GM19099 (cell line): ENCODE measurements at regions not wholly inside any gene's neighbourhood (a gene's known extent, or its start where the extent isn't known, plus 50 kb on each side); places are given as distances from the start of the nearest gene placed in this dataset.
A peak's percentile ranks its signal among the peaks of the same experiment; 100 is the strongest.

Source experiments
- POLR2A ChIP-seq: IDR thresholded peaks from 3 replicates; pipeline ENCODE4 v1.6.1; 2011; ENCODE audit warnings: low read depth; ENCODE audit not compliant: insufficient read length; ENCODE audit errors: extremely low read depth

GRCh38 chr18:10025711-10026670 lies 112.2 kb downstream of the VAPA start:
- no peak for TF ChIP-seq POLR2A

GRCh38 chr18:10027031-10027430 lies 113.2 kb downstream of the VAPA start:
- no peak for TF ChIP-seq POLR2A

- TF ChIP-seq POLR2A: no peak
Measured at GRCh38 chr18:10027461-10027860, 113.6 kb downstream of the VAPA start.

- TF ChIP-seq POLR2A: no peak
Measured at GRCh38 chr18:10029711-10030110, 115.9 kb downstream of the VAPA start.

GRCh38 chr18:10030816-10031541 lies 117.2 kb downstream of the VAPA start:
- TF ChIP-seq POLR2A: no peak

- peak; percentile 24 for TF ChIP-seq POLR2A
Measured at GRCh38 chr18:10032331-10033015, 118.7 kb downstream of the VAPA start.

GRCh38 chr18:10033016-10033399 lies 119.2 kb downstream of the VAPA start:
- TF ChIP-seq POLR2A: no peak

- no peak for TF ChIP-seq POLR2A
Measured at GRCh38 chr18:10035281-10035991, 121.6 kb downstream of the VAPA start.

- TF ChIP-seq POLR2A: no peak
Measured at GRCh38 chr18:10036479-10036878, 122.7 kb downstream of the VAPA start.

- TF ChIP-seq POLR2A: no peak
Measured at GRCh38 chr18:10037181-10037580, 123.4 kb downstream of the VAPA start.

- TF ChIP-seq POLR2A: no peak
Measured at GRCh38 chr18:10038268-10038667, 124.5 kb downstream of the VAPA start.

- TF ChIP-seq POLR2A: no peak
Measured at GRCh38 chr18:10040287-10041011, 126.6 kb downstream of the VAPA start.

- TF ChIP-seq POLR2A: no peak
Measured at GRCh38 chr18:10041180-10041579, 127.4 kb downstream of the VAPA start.

- no peak for TF ChIP-seq POLR2A
Measured at GRCh38 chr18:10042492-10042891, 128.7 kb downstream of the VAPA start.
